GM18867 (cell line): ENCODE measurements at regions not wholly inside any gene's neighbourhood (a gene's known extent, or its start where the extent isn't known, plus 50 kb on each side); places are given as distances from the start of the nearest gene placed in this dataset.

Experiments used
- ATAC-seq: cut with Tn5 transposase; IDR thresholded peaks from one replicate; pipeline ENCODE4 v1.9.1; 2021; ENCODE audit warnings: mild to moderate bottlenecking, moderate library complexity; ENCODE audit not compliant: unreplicated experiment

GRCh38 chr12:114933428-114934160, 249.6 kb upstream of the TBX3 start:
- ATAC-seq, result no peak

- no peak for ATAC-seq
Observed at GRCh38 chr12:114932806-114933205, 248.8 kb upstream of the TBX3 start.

- ATAC-seq, result no peak
Observed at GRCh38 chr12:114931025-114931424, 247.1 kb upstream of the TBX3 start.

GRCh38 chr12:114926341-114926740, 242.4 kb upstream of the TBX3 start:
- ATAC-seq, result no peak

- ATAC-seq, result no peak
Observed at GRCh38 chr12:114924946-114925475, 241.0 kb upstream of the TBX3 start.

- ATAC-seq, result no peak
Observed at GRCh38 chr12:114921781-114922180, 237.8 kb upstream of the TBX3 start.

- ATAC-seq, result no peak
Observed at GRCh38 chr12:114920771-114921554, 237.0 kb upstream of the TBX3 start.

GRCh38 chr12:114919479-114919878, 235.5 kb upstream of the TBX3 start:
- ATAC-seq, result no peak

- ATAC-seq, result no peak
Observed at GRCh38 chr12:114918535-114919233, 234.7 kb upstream of the TBX3 start.

- ATAC-seq, result no peak
Observed at GRCh38 chr12:114917953-114918352, 234.0 kb upstream of the TBX3 start.

- ATAC-seq, result no peak
Observed at GRCh38 chr12:114917307-114917706, 233.3 kb upstream of the TBX3 start.

- no peak for ATAC-seq
Observed at GRCh38 chr12:114916541-114916940, 232.6 kb upstream of the TBX3 start.

GRCh38 chr12:114916124-114916523, 232.1 kb upstream of the TBX3 start:
- no peak for ATAC-seq

- no peak for ATAC-seq
Observed at GRCh38 chr12:114913871-114914801, 230.2 kb upstream of the TBX3 start.

- ATAC-seq, result no peak
Observed at GRCh38 chr12:114912811-114913210, 228.8 kb upstream of the TBX3 start.

- no peak for ATAC-seq
Observed at GRCh38 chr12:114911196-114911595, 227.2 kb upstream of the TBX3 start.

GRCh38 chr12:114904254-114905003, 220.5 kb upstream of the TBX3 start:
- ATAC-seq, result no peak

- no peak for ATAC-seq
Observed at GRCh38 chr12:114903083-114903691, 219.2 kb upstream of the TBX3 start.

- no peak for ATAC-seq
Observed at GRCh38 chr12:114902665-114903064, 218.7 kb upstream of the TBX3 start.
